Endothelial cell of umbilical vein (primary cell): ENCODE measurements at regions not wholly inside any gene's neighbourhood (a gene's known extent, or its start where the extent isn't known, plus 50 kb on each side); places are given as distances from the start of the nearest gene placed in this dataset.

Source experiments
- BruUV-seq: library from RNA; stranded (reverse); fragments of 400-500 nt; replicated peaks from 2 replicates; lab custom pipeline; 2021; lab: Mats Ljungman, UMichigan
- CTCF ChIA-PET: fragments of 300-600, 350-600 bp; sonication (Branson Sonifier 250); formaldehyde crosslinking; loops from one replicate; lab custom pipeline; 2021; ENCODE audit warnings: antibody characterized with exemption, inconsistent platforms; lab: Charles Lee
- POLR2A ChIA-PET: fragments of 300-600, 350-600 bp; sonication (Branson Sonifier 250); formaldehyde crosslinking; loops from one replicate; lab custom pipeline; 2021; ENCODE audit warnings: antibody characterized with exemption, inconsistent platforms; lab: Charles Lee
- DNase-seq: peaks from one replicate; pipeline ENCODE4 v3.0.0-alpha.2; 2011; ENCODE audit warnings: low read depth, low spot score
- FAIRE-seq: peaks from 2 replicates; lab custom pipeline; 2011; peaks lifted over from hg19 to GRCh38; lab: Jason Lieb, UNC
- H2AFZ ChIP-seq: 2 replicates; pipeline ENCODE4 v1.6.0; 2012; ENCODE audit warnings: low read depth, low read length, control low read depth, inconsistent platforms
- H3K27ac ChIP-seq: 2 replicates; pipeline ENCODE4 v1.5.1; 2011; ENCODE audit warnings: low read depth, mild to moderate bottlenecking, control low read depth, low read length, moderate library complexity; ENCODE audit not compliant: insufficient read depth
- H3K27me3 ChIP-seq, 2 experiments: 2 replicates each; pipeline versions ENCODE4 v1.6.0 to v1.6.1; 2011; ENCODE audit warnings: low read length in 2 of 2, mixed read lengths in 1 of 2; ENCODE audit not compliant: control insufficient read depth in 2 of 2, insufficient read depth in 2 of 2
- H3K36me3 ChIP-seq, 2 experiments: 2 replicates in 1 of 2; 3 replicates in 1 of 2; pipeline ENCODE4 v1.5.1; 2011; ENCODE audit warnings: low read length in 2 of 2, mild to moderate bottlenecking in 1 of 2, moderate library complexity in 1 of 2; ENCODE audit not compliant: control insufficient read depth in 2 of 2, insufficient read depth in 2 of 2; ENCODE audit errors: extremely low read depth in 1 of 2
- H3K4me1 ChIP-seq: 3 replicates; pipeline ENCODE4 v1.5.1; 2011; ENCODE audit warnings: mild to moderate bottlenecking, low read length; ENCODE audit not compliant: control insufficient read depth, insufficient read depth; ENCODE audit errors: extremely low read depth
- H3K4me2 ChIP-seq: 2 replicates; pipeline ENCODE4 v1.6.1; 2011; ENCODE audit warnings: low read length, control low read depth, mixed read lengths; ENCODE audit not compliant: insufficient read depth
- H3K4me3 ChIP-seq, 3 experiments: fragments of 200-600 bp in 1 of 3; sonication (generic), shearing (Covaris generic) in 1 of 3; replicated peaks in 1 of 3; 2 replicates each; pipeline ENCODE4 v1.5.1; 2011 to 2016; ENCODE audit warnings: control low read depth in 3 of 3, low read length in 3 of 3, mild to moderate bottlenecking in 2 of 3, inconsistent platforms in 1 of 3, low read depth in 1 of 3, moderate library complexity in 1 of 3; ENCODE audit not compliant: insufficient read depth in 1 of 3
- H3K79me2 ChIP-seq: 2 replicates; pipeline ENCODE4 v1.6.0; 2012; ENCODE audit warnings: low read length, inconsistent platforms; ENCODE audit not compliant: control insufficient read depth, insufficient read depth
- H3K9ac ChIP-seq: replicated peaks from 2 replicates; pipeline ENCODE3; 2011; ENCODE audit warnings: low read length, control low read depth; ENCODE audit not compliant: insufficient read depth; ENCODE audit errors: extremely low read depth
- H3K9me1 ChIP-seq: replicated peaks from 3 replicates; pipeline ENCODE4 v1.6.0; 2011; ENCODE audit warnings: mild to moderate bottlenecking, low read length; ENCODE audit not compliant: control insufficient read depth, insufficient read depth; ENCODE audit errors: extremely low read depth
- H3K9me3 ChIP-seq: replicated peaks from 2 replicates; pipeline ENCODE4 v1.5.1; 2012; ENCODE audit warnings: low read length, inconsistent platforms; ENCODE audit not compliant: control insufficient read depth, insufficient read depth
- H4K20me1 ChIP-seq: replicated peaks from 2 replicates; pipeline ENCODE3; 2011; ENCODE audit warnings: mild to moderate bottlenecking, low read length; ENCODE audit not compliant: control insufficient read depth, insufficient read depth; ENCODE audit errors: extremely low read depth
- CTCF ChIP-seq, 2 donors: IDR thresholded peaks; 1 replicate in 1 of 2; 2 replicates in 1 of 2; pipeline ENCODE4 v1.5.1; 2011; ENCODE audit warnings: low read length in 2 of 2, mild to moderate bottlenecking in 2 of 2, moderate library complexity in 2 of 2, control low read depth in 1 of 2, inconsistent platforms in 1 of 2, low read depth in 1 of 2; ENCODE audit not compliant: insufficient read depth in 1 of 2; ENCODE audit errors: extremely low read depth in 1 of 2
- EZH2 ChIP-seq: IDR thresholded peaks from 2 replicates; pipeline ENCODE4 v1.6.1; 2012; ENCODE audit warnings: borderline replicate concordance, low read depth, mild to moderate bottlenecking, moderate library complexity, low read length, inconsistent platforms; ENCODE audit not compliant: severe bottlenecking
- FOS ChIP-seq: IDR thresholded peaks from 2 replicates; pipeline ENCODE4 v1.6.1; 2011; ENCODE audit warnings: mild to moderate bottlenecking, low read length, moderate library complexity, borderline replicate concordance; ENCODE audit not compliant: insufficient read depth
- GATA2 ChIP-seq: IDR thresholded peaks from 2 replicates; pipeline ENCODE4 v1.7.0; 2011; ENCODE audit warnings: low read depth, mild to moderate bottlenecking, moderate library complexity, mixed read lengths, low read length; ENCODE audit not compliant: insufficient read length, insufficient read depth
- JUN ChIP-seq: IDR thresholded peaks from 2 replicates; pipeline ENCODE4 v1.6.1; 2011; ENCODE audit warnings: borderline replicate concordance, low read depth; ENCODE audit not compliant: insufficient read length, insufficient read depth
- MAX ChIP-seq: IDR thresholded peaks from 2 replicates; pipeline ENCODE4 v1.6.1; 2011; ENCODE audit not compliant: insufficient read depth, insufficient read length
- MYC ChIP-seq: IDR thresholded peaks from one replicate; pipeline ENCODE4 v1.6.1; 2011; ENCODE audit warnings: mild to moderate bottlenecking, low read depth, low read length
- POLR2A ChIP-seq: IDR thresholded peaks from 2 replicates; pipeline ENCODE4 v1.6.1; 2012; ENCODE audit warnings: low read depth, mild to moderate bottlenecking, control low read depth, low read length
- POLR2AphosphoS5 ChIP-seq: IDR thresholded peaks from 2 replicates; pipeline ENCODE4 v1.6.1; 2012; ENCODE audit warnings: low read depth, mild to moderate bottlenecking, control low read depth, low read length, moderate library complexity; ENCODE audit not compliant: insufficient read depth
- dilution Hi-C: fragments of 300-500 bp; cut with MboI; formaldehyde crosslinking; loops from one replicate; pipeline ENCODE4 v1.15.0; 2019; ENCODE audit warnings: low sequenced_read_pairs; ENCODE audit not compliant: extremely low pct_ligation_motif_present
- intact Hi-C: fragments of 100-400 bp; cut with micrococcal nuclease; formaldehyde crosslinking; loops from one replicate; pipeline ENCODE4 v1.10.0; 2022

- no peaks in the 10 kb centered on the region for H3K4me1 ChIP-seq
- H2AFZ ChIP-seq = no peak overlapping the region
- BruUV-seq = no TSS peak
- no peak overlapping the region for H3K4me3 ChIP-seq
- DNase-seq (no peak), FAIRE-seq (no peak)
- no peak overlapping the region for H3K9ac ChIP-seq
- dilution Hi-C loops (no loop called here), intact Hi-C loops (no loop called here)
- no peaks in the 10 kb centered on the region for H3K36me3 ChIP-seq
- H3K27ac ChIP-seq = no peak overlapping the region
- ChIA-PET CTCF (no interaction called here), POLR2A (no interaction called here)
- no peak overlapping the region for H3K4me2 ChIP-seq
- H3K79me2 ChIP-seq = no peaks in the 10 kb centered on the region
- H4K20me1 ChIP-seq = no peaks in the 10 kb centered on the region
- H3K9me3 ChIP-seq = no peaks in the 10 kb centered on the region
- no peaks in the 10 kb centered on the region for H3K27me3 ChIP-seq
- TF ChIP-seq JUN = no peak
- no peak for TF ChIP-seq FOS
- no peak for TF ChIP-seq MYC
- no peaks in the 10 kb centered on the region for H3K9me1 ChIP-seq
Observed at GRCh38 chr1:29962336-29962735, 726.0 kb downstream of the PTPRU start.

- Histone ChIP-seq H4K20me1 (no peaks in the 10 kb centered on the region), H3K27me3 (no peaks in the 10 kb centered on the region), H3K79me2 (no peaks in the 10 kb centered on the region), H3K9me1 (no peaks in the 10 kb centered on the region), H3K4me3 (no peak overlapping the region), H3K27ac (no peak overlapping the region), H3K9me3 (no peaks in the 10 kb centered on the region), H3K9ac (no peak overlapping the region), H2AFZ (no peak overlapping the region), H3K36me3 (no peaks in the 10 kb centered on the region), H3K4me1 (no peaks in the 10 kb centered on the region), H3K4me2 (no peak overlapping the region)
- dilution Hi-C loops (no loop called here), intact Hi-C loops (no loop called here)
- ChIA-PET POLR2A (no interaction called here), CTCF (no interaction called here)
- BruUV-seq = no TSS peak
- FAIRE-seq (no peak), DNase-seq (no peak)
- TF ChIP-seq FOS (no peak), JUN (no peak), MYC (no peak), POLR2A (no peak), MAX (no peak), POLR2AphosphoS5 (no peak), GATA2 (no peak), EZH2 (no peak), CTCF (IDR thresholded peaks at IDR 0.05; ENCODE audit: extremely low read depth in 1 of 2, insufficient read depth in 1 of 2, low read depth in 1 of 2, low read length in 2 of 2) (no peak)
Observed at GRCh38 chr1:29961293-29962059, 725.2 kb downstream of the PTPRU start.
